Epidermal melanocyte (primary cell): ENCODE measurements at regions not wholly inside any gene's neighbourhood (a gene's known extent, or its start where the extent isn't known, plus 50 kb on each side); places are given as distances from the start of the nearest gene placed in this dataset.

Source experiments
- DNase-seq: peaks from one replicate; pipeline ENCODE4 v3.0.0; 2011; ENCODE audit warnings: low spot score; ENCODE audit not compliant: insufficient read length

- DNase-seq: no peak
These were observed 290.9 kb downstream of the AACS start for GRCh38 chr12:125356111-125356510.

DNA sequence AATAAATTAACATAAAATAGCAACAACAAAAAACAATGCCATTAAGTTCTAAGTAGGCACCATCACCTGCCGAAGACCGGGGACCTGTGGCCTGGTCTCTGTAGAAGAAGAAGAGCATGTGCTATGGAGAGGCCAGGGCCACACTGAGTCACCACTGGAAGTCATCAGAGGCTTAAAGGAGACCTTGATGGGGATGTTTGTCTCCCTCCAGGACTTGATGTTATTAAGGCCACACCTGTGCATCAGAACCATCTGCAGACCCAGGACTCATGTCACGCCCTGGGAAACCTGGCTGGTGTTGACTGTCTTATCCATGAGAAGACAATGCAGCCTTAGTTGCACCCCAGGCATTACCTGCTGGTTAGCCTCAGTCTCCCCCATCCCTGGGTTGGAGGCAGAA is 292.3 kb downstream of the AACS start:
- DNase-seq: no peak

DNA sequence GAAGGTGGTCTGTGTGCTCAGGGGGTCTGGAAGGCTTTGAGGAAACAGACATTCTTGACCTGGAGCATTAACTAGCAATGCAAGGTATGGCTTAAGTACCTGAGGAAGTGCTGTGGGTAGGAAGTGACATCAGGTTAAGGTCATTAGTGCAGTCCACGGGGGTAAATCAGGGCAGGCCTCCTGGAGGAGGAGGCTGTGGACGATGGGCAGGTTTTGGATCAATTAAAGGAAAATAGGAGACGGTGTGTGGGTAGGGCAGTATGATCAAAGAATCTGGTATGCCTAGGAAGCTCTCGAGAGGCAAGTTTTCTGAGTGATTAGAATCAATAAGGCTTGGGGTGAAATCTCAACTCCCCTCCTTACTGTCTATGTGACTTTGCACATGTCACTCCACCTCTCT is 295.3 kb downstream of the AACS start:
- DNase-seq: no peak

- DNase-seq: no peak
These were observed 305.8 kb downstream of the AACS start for GRCh38 chr12:125371033-125371432.

DNA sequence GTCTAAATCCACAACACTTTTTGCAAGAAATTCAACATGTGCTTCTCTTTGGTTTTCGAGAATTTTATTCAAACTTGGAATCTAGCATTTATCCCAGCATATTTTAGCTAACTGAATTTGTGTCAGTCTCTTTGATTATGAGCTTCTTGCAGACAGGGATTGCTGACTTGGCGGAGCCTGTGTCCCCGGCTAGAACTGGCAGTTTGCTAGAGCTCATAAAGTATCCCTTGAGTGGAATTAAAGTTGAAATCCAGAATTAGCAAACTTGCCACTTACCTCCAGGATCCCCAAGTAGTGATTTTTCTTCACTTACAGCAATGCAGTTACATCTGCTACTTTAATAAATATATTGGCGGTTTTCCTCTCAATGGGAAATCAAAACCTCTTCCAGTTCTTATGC is 306.9 kb downstream of the AACS start:
- no peak for DNase-seq

DNA sequence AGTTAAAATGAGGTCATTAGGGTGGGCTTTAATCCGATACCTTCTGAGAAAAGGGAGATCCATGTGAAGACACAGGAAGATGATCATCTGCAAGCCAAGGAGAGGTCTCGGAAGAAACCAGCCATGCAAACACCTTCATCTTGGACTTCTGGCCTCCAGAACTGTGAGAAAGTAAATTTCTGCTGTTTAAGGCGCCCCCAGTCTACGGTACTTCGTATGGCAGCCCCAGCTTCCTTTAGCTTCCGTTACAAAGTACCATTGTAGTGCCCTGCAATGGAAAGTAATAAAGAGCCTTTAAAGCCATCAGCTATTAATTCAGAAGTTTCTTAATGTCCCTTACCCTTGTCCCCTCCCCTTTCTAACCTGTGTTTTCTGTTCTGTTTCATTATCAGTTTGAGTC is 308.1 kb downstream of the AACS start:
- no peak for DNase-seq

DNA sequence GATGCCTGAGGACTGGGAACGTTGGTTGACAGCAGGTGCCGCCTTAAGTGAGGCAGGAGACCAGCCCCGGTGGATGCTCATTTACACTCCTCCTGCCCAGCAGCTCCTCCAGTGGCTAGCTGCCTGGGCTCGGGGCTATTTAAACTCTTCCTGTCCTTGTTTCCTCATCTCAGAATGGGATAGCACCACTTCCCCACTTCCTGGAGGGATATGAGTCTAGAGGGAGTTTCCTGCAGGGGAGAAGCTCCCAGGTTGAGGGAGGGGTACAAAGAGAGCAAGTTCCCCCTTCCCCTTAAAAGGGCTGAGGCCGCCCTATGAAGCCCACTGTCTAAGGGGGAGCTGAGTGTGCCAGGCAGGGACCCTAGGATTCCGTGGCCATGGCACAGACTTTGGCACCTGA is 311.2 kb downstream of the AACS start:
- no peak for DNase-seq

- no peak for DNase-seq
These were observed 311.9 kb downstream of the AACS start for GRCh38 chr12:125377093-125377492.

DNA sequence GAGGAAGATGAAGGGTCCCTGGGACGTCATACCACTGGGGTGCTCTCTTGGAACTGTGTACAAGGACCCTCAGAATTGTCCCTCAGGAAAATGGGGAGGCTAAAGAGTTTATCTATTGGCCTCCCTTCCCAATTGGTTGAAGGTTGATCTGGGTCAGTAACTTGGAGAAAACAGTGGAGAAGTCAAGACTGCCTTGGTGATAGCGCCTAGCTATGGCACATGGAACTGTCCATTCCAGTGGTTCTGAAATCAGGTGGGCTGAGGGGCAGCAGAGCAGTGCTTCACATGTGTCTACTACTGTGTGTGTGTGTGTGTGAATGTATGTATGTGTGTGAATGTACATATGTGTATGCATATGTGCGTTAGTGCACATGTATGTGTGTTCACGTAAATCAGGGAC is 316.1 kb downstream of the AACS start:
- no peak for DNase-seq

- DNase-seq: no peak
These were observed 317.7 kb downstream of the AACS start for GRCh38 chr12:125382926-125383325.

DNA sequence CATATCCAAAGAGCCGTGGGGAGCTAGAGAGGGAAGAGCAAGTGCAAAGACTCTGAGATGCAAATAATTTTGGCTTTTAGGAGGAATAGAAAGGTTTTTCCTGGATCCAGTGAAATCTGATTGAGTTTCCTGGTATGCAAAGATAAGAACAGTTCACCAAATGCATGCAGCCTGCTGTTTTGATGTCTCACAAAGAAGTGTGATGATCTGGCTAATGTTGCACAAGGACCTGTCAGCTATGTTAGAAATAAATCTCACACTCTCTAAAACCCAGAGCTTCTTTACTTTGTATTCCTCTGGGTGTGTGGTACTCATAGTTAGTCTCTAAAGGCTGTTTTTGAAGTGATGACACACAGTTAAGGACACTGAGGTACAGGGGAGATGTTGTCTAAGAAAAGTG is 321.4 kb downstream of the AACS start:
- DNase-seq: no peak

DNA sequence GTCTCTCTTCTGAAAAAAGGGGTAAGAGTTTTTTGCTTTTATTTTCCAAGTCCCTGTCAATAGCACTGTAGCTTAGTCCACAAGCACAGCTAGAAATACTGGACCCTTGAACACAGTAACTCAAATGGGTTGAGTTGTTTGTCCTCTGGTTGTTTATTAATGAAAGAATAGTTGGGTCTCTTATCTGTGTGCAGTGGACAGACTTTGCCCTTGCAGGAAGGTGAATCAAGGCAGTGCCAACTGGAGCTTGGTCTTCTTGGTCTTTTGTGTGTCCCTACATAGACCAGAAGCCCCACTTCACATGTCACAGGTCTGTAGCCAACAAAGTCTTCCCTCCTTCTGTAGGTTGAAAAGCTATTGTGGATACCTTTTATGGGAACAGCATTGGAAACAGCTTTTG is 322.0 kb downstream of the AACS start:
- no peak for DNase-seq

- DNase-seq: no peak
These were observed 323.9 kb downstream of the AACS start for GRCh38 chr12:125389061-125389697.

- no peak for DNase-seq
These were observed 328.3 kb downstream of the AACS start for GRCh38 chr12:125393569-125393968.

- no peak for DNase-seq
These were observed 330.5 kb downstream of the AACS start for GRCh38 chr12:125395583-125396215.

GRCh38 chr12:125399489-125399888 is 334.3 kb downstream of the AACS start:
- DNase-seq: no peak

DNA sequence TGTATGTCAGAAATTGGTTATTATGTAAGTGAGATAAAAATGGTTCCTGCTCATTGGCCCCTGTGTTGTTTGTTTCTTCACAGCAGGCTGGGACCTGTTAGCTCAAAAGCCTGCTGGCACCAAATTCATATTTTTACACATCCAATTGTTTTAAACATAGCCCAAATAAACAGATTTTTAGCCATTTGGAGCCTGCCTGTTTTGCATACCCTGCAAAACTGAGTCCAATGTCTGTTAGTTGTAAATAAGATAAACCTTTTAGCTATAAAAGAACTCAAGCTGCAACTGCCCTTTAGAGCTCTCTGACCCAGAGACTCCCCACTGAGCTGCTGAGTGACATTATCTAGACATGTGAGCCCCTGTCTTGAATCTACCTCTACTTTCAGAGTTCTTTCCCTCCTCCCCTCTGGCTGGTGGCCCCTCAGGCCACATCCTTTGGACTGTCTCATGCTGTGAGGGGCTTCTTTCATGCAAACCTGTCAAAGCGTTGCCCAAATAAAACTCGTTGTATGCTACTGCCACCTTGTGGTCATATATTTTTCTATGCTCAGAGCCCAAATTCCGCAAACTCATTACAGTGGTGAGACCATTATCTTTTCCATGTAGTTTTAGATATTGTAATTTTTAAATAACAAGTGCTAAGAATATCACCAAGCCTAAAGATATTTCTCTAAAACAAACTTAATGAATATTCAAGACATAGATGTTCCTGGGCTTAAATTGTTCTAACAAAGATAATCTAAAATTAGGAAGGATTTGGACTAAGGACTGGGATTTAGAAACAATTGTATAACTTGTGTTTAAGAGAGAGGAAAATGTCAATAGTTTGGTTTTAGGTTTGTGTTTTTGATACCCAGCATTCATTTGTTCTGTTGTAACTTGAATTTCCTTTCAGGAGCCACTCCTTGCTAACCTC is 337.9 kb downstream of the AACS start:
- DNase-seq: no peak

DNA sequence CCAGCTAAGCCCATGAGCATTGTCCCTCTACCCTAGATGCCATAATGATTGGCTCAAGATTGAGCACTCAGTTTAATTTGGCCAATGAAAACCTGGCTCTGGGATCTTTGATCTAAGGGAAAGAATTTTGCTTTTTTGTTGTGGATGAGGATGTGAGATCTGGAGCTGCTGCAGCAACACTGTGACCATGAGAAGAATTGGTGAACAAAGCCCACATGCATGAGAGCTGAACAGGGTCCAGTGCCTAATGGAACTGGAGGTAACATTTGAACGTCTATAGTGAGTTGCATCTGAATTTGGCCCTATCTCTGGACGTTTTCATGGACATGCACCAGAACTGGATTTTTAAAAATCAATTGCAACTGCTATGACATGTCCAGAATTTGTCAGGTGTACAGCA is 338.6 kb downstream of the AACS start:
- no peak for DNase-seq

DNA sequence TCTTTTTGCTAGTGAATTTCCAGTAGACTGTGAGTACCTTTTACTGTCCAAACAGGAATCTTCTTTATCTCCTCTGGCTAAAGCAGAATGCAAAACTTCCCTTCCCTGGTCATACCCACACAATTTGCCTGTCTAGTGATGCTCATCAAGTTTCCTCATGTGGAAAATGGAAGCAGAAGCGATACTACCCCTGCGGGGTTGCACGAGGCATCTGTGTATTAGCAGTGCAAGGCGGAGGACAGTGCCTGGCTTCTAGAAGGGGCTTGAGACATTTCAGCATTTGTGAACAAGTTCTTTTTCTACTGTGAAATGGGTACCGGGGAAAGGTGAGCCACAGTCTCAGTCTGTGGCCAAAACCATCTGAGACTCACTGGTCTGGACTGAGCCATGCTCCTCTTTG is 340.9 kb downstream of the AACS start:
- no peak for DNase-seq

- no peak for DNase-seq
These were observed 343.5 kb downstream of the AACS start for GRCh38 chr12:125408718-125409117.

DNA sequence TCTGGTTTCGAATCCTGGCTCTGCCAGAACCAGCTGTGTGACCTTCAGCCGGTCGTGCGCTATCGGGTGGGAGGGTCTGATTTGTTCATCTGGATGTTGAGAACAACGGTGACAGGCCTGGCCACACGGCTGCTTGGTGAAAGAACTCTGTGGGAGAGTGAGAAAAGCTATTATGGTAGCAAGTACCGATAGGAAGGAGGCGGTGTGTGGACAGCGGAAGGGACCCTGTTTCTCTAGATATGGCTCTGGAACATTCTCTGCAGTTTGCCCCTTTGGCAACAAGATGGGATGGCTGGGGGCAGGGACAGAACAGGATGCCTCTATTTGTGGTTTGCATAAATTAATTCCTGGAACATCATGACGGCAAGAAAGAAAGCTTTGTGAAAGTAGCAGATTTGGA is 347.3 kb downstream of the AACS start:
- no peak for DNase-seq

- DNase-seq: no peak
These were observed 352.2 kb downstream of the AACS start for GRCh38 chr12:125417446-125417845.
